ENCODE measurements at regions not wholly inside any gene's neighbourhood (a gene's known extent, or its start where the extent isn't known, plus 50 kb on each side); places are given as distances from the start of the nearest gene placed in this dataset.

- H3K4me1 Mint-ChIP-seq = no peaks in the 10 kb centered on the region
- H3K27ac ChIP-seq (ENCODE audit: low read length) = no peak overlapping the region
- DNase-seq (no peak), ATAC-seq (no peak)
- no peak overlapping the region for H3K4me3 ChIP-seq (ENCODE audit: low read length)
- peaks cover 0 to 2% of the 10 kb centered on the region in 2 donors for H3K27me3 Mint-ChIP-seq (ENCODE audit: low read depth in 2 of 2)
- H3K9me3 Mint-ChIP-seq = peaks cover 0 to 3% of the 10 kb centered on the region in 2 donors
- H3K4me1 ChIP-seq (ENCODE audit: control insufficient read depth, insufficient read depth, low read length) = no peaks in the 10 kb centered on the region
- H3K36me3 Mint-ChIP-seq = no peaks in the 10 kb centered on the region
- H3K36me3 ChIP-seq (ENCODE audit: control insufficient read depth, insufficient read depth, low read length) = no peaks in the 10 kb centered on the region
- 93% methylated on average over 10 of the region's 10 CpGs for WGBS (ENCODE audit: insufficient coverage)
- no peak overlapping the region for H3K27ac Mint-ChIP-seq
- no peaks in the 10 kb centered on the region for H3K27me3 ChIP-seq (ENCODE audit: control insufficient read depth, insufficient read depth, low read length)
- H3K4me3 Mint-ChIP-seq = no peak overlapping the region
- intact Hi-C loops (cut with micrococcal nuclease) = no loop called here
- no peaks in the 10 kb centered on the region for H3K9me3 ChIP-seq (ENCODE audit: control insufficient read depth, insufficient read depth, low read length)
- TF ChIP-seq, protein P1, sequence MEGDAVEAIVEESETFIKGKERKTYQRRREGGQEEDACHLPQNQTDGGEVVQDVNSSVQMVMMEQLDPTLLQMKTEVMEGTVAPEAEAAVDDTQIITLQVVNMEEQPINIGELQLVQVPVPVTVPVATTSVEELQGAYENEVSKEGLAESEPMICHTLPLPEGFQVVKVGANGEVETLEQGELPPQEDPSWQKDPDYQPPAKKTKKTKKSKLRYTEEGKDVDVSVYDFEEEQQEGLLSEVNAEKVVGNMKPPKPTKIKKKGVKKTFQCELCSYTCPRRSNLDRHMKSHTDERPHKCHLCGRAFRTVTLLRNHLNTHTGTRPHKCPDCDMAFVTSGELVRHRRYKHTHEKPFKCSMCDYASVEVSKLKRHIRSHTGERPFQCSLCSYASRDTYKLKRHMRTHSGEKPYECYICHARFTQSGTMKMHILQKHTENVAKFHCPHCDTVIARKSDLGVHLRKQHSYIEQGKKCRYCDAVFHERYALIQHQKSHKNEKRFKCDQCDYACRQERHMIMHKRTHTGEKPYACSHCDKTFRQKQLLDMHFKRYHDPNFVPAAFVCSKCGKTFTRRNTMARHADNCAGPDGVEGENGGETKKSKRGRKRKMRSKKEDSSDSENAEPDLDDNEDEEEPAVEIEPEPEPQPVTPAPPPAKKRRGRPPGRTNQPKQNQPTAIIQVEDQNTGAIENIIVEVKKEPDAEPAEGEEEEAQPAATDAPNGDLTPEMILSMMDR (IDR thresholded peaks at IDR 0.05) = no peak
These were observed 395.9 kb upstream of the CADM1 start for GRCh38 chr11:115900111-115900510.

DNA sequence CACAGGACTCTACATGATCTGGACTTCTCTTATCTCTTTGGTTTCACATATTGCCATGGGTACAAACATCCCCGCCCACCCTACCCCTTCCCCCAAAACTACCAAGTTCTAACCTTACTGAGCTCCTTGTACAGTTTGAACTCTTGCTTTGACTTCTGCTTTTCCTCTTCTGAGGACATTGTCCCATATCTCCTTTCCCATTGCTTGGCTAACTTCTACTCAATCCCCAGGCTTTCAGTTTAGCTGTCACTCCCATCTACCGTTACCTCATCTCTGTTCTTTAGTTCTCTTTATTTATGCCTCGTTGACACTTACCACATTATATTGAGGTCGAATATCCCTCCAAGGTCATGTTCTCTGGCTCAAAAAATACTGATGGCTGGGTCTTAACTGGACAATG, 393.5 kb upstream of the CADM1 start:
- Mint-ChIP-seq H3K4me1 (no peaks in the 10 kb centered on the region), H3K9me3 (peaks cover 0 to 3% of the 10 kb centered on the region in 2 donors), H3K27ac (no peak overlapping the region), H3K4me3 (no peak overlapping the region), H3K36me3 (no peaks in the 10 kb centered on the region), H3K27me3 (ENCODE audit: low read depth in 2 of 2) (peaks cover 0 to 2% of the 10 kb centered on the region in 2 donors)
- H3K4me1 ChIP-seq (ENCODE audit: control insufficient read depth, insufficient read depth, low read length) = no peaks in the 10 kb centered on the region
- no peak overlapping the region for H3K4me3 ChIP-seq (ENCODE audit: low read length)
- H3K9me3 ChIP-seq (ENCODE audit: control insufficient read depth, insufficient read depth, low read length) = no peaks in the 10 kb centered on the region
- ATAC-seq (no peak), DNase-seq (no peak)
- H3K36me3 ChIP-seq (ENCODE audit: control insufficient read depth, insufficient read depth, low read length) = no peaks in the 10 kb centered on the region
- no peaks in the 10 kb centered on the region for H3K27me3 ChIP-seq (ENCODE audit: control insufficient read depth, insufficient read depth, low read length)
- TF ChIP-seq, protein P1 (IDR thresholded peaks at IDR 0.05) = no peak
- intact Hi-C loops (cut with micrococcal nuclease) = no loop called here
- no peak overlapping the region for H3K27ac ChIP-seq (ENCODE audit: low read length)
- WGBS (ENCODE audit: insufficient coverage) = 42% methylated on average over 3 of the region's 4 CpGs

DNA sequence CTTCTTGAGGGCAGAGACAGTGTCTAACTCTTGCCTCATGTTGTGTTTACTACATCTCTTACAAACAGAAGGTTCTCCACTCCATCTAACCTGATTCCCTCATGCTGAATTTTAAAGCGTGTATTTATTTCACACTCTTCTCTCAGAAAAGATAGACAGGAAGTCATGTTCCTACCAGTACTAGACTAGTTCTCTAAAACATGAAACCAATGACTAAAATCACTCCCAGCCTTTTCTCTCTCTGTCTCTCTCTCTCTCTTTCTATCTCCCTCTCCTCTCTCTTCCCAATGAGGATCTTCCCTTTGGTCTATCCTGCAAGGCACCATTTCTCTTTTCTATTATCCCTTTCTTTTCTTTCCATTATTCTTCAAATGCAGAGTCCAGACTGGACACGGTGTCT, 391.9 kb upstream of the CADM1 start:
- intact Hi-C loops (cut with micrococcal nuclease) = no loop called here
- Histone ChIP-seq H3K27me3 (ENCODE audit: control insufficient read depth, insufficient read depth, low read length) (no peaks in the 10 kb centered on the region), H3K36me3 (ENCODE audit: control insufficient read depth, insufficient read depth, low read length) (no peaks in the 10 kb centered on the region), H3K9me3 (ENCODE audit: control insufficient read depth, insufficient read depth, low read length) (no peaks in the 10 kb centered on the region), H3K27ac (ENCODE audit: low read length) (no peak overlapping the region), H3K4me1 (ENCODE audit: control insufficient read depth, insufficient read depth, low read length) (no peaks in the 10 kb centered on the region), H3K4me3 (ENCODE audit: low read length) (no peak overlapping the region)
- ATAC-seq (no peak), DNase-seq (no peak)
- 85% methylated on average over 2 of the region's 2 CpGs for WGBS (ENCODE audit: insufficient coverage)
- Mint-ChIP-seq H3K36me3 (no peaks in the 10 kb centered on the region), H3K9me3 (peaks cover 0 to 3% of the 10 kb centered on the region in 2 donors), H3K4me3 (no peak overlapping the region), H3K27me3 (ENCODE audit: low read depth in 2 of 2) (peaks cover 0 to 2% of the 10 kb centered on the region in 2 donors), H3K27ac (no peak overlapping the region), H3K4me1 (no peaks in the 10 kb centered on the region)
- TF ChIP-seq, protein P1 (IDR thresholded peaks at IDR 0.05) = no peak

GRCh38 chr11:115895594-115895993, 391.4 kb upstream of the CADM1 start:
- no peaks in the 10 kb centered on the region for H3K36me3 ChIP-seq (ENCODE audit: control insufficient read depth, insufficient read depth, low read length)
- Mint-ChIP-seq H3K9me3 (peaks cover 0 to 6% of the 10 kb centered on the region in 2 donors), H3K4me1 (no peaks in the 10 kb centered on the region), H3K36me3 (no peaks in the 10 kb centered on the region), H3K27ac (no peak overlapping the region), H3K4me3 (no peak overlapping the region), H3K27me3 (ENCODE audit: low read depth in 2 of 2) (peaks cover 0 to 2% of the 10 kb centered on the region in 2 donors)
- intact Hi-C loops (cut with micrococcal nuclease) = no loop called here
- H3K9me3 ChIP-seq (ENCODE audit: control insufficient read depth, insufficient read depth, low read length) = no peaks in the 10 kb centered on the region
- no peaks in the 10 kb centered on the region for H3K27me3 ChIP-seq (ENCODE audit: control insufficient read depth, insufficient read depth, low read length)
- 100% methylated on average over 1 of the region's 1 CpG for WGBS (ENCODE audit: insufficient coverage)
- no peaks in the 10 kb centered on the region for H3K4me1 ChIP-seq (ENCODE audit: control insufficient read depth, insufficient read depth, low read length)
- TF ChIP-seq, protein P1 (IDR thresholded peaks at IDR 0.05) = no peak
- no peak overlapping the region for H3K4me3 ChIP-seq (ENCODE audit: low read length)
- ATAC-seq (no peak), DNase-seq (no peak)
- H3K27ac ChIP-seq (ENCODE audit: low read length) = no peak overlapping the region
